HL-60 (cell line): ENCODE measurements at regions not wholly inside any gene's neighbourhood (a gene's known extent, or its start where the extent isn't known, plus 50 kb on each side); places are given as distances from the start of the nearest gene placed in this dataset.

Experiments used
- DNase-seq, 2 experiments: peaks; one replicate each; pipeline ENCODE4 v3.0.0-alpha.2; 2010 to 2020; ENCODE audit warnings: low read depth in 1 of 2, low spot score in 1 of 2
- H3K27ac ChIP-seq: fragments of 250-450 bp; sonication (Bioruptor Pico); replicated peaks from 2 replicates; pipeline ENCODE4 v1.5.1; 2020; ENCODE audit warnings: mild to moderate bottlenecking, moderate library complexity
- H3K27me3 ChIP-seq: fragments of 250-450 bp; sonication (Bioruptor Pico); 2 replicates; pipeline ENCODE4 v1.5.1; 2021; ENCODE audit warnings: mild to moderate bottlenecking, moderate library complexity; ENCODE audit not compliant: insufficient read depth, poor library complexity, severe bottlenecking
- H3K4me3 ChIP-seq: replicated peaks from 2 replicates; pipeline ENCODE4 v1.5.1; 2011; ENCODE audit warnings: mild to moderate bottlenecking, control low read depth, low read length; ENCODE audit not compliant: insufficient read depth
- GABPA ChIP-seq: IDR thresholded peaks from 2 replicates; pipeline ENCODE4 v1.6.1; 2012; ENCODE audit warnings: low read depth
- POLR2AphosphoS5 ChIP-seq: IDR thresholded peaks from 2 replicates; pipeline ENCODE4 v1.6.1; 2012; ENCODE audit warnings: low read depth
- SPI1 ChIP-seq: IDR thresholded peaks from 2 replicates; pipeline ENCODE4 v1.6.1; 2012; ENCODE audit warnings: low read depth, mild to moderate bottlenecking, borderline replicate concordance
- TF ChIP-seq, protein P1 (sequence below): IDR thresholded peaks from 2 replicates; pipeline ENCODE4 v1.6.1; 2012; ENCODE audit warnings: low read depth; ENCODE audit not compliant: insufficient replicate concordance
- TF ChIP-seq, protein P2 (sequence below): IDR thresholded peaks from one replicate; pipeline ENCODE4 v1.5.1; 2011; ENCODE audit warnings: low read length, control low read depth, inconsistent platforms; ENCODE audit not compliant: insufficient read depth

DNA sequence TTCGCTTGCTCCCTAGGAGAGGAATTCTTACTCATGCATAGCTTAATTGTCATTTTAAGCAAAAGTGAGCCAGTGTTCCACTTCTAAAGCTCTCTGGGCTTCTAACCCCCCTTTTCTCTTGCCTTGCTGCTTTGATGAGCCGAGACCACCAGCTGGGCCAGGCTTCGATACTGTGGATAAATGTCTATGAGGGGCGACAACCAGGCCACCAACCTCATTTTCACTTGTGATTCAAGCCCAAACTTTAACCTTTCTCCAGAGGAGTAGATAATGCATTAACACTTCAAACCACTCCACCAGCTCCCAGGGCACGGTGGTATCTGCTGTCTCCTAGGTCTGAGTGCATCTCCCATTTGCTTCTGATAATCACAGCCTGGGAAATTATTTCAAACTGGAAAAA, 205.6 kb downstream of the PSAT1 start:
- H3K4me3 ChIP-seq, result no peak overlapping the region
- DNase-seq, result no peak
- TF ChIP-seq POLR2AphosphoS5 (no peak), GABPA (no peak), SPI1 (no peak)
- TF ChIP-seq, protein P1, sequence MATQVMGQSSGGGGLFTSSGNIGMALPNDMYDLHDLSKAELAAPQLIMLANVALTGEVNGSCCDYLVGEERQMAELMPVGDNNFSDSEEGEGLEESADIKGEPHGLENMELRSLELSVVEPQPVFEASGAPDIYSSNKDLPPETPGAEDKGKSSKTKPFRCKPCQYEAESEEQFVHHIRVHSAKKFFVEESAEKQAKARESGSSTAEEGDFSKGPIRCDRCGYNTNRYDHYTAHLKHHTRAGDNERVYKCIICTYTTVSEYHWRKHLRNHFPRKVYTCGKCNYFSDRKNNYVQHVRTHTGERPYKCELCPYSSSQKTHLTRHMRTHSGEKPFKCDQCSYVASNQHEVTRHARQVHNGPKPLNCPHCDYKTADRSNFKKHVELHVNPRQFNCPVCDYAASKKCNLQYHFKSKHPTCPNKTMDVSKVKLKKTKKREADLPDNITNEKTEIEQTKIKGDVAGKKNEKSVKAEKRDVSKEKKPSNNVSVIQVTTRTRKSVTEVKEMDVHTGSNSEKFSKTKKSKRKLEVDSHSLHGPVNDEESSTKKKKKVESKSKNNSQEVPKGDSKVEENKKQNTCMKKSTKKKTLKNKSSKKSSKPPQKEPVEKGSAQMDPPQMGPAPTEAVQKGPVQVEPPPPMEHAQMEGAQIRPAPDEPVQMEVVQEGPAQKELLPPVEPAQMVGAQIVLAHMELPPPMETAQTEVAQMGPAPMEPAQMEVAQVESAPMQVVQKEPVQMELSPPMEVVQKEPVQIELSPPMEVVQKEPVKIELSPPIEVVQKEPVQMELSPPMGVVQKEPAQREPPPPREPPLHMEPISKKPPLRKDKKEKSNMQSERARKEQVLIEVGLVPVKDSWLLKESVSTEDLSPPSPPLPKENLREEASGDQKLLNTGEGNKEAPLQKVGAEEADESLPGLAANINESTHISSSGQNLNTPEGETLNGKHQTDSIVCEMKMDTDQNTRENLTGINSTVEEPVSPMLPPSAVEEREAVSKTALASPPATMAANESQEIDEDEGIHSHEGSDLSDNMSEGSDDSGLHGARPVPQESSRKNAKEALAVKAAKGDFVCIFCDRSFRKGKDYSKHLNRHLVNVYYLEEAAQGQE, result no peak
- TF ChIP-seq, protein P2, sequence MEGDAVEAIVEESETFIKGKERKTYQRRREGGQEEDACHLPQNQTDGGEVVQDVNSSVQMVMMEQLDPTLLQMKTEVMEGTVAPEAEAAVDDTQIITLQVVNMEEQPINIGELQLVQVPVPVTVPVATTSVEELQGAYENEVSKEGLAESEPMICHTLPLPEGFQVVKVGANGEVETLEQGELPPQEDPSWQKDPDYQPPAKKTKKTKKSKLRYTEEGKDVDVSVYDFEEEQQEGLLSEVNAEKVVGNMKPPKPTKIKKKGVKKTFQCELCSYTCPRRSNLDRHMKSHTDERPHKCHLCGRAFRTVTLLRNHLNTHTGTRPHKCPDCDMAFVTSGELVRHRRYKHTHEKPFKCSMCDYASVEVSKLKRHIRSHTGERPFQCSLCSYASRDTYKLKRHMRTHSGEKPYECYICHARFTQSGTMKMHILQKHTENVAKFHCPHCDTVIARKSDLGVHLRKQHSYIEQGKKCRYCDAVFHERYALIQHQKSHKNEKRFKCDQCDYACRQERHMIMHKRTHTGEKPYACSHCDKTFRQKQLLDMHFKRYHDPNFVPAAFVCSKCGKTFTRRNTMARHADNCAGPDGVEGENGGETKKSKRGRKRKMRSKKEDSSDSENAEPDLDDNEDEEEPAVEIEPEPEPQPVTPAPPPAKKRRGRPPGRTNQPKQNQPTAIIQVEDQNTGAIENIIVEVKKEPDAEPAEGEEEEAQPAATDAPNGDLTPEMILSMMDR, result no peak
- H3K27me3 ChIP-seq, result no peaks in the 10 kb centered on the region
- no peak overlapping the region for H3K27ac ChIP-seq

DNA sequence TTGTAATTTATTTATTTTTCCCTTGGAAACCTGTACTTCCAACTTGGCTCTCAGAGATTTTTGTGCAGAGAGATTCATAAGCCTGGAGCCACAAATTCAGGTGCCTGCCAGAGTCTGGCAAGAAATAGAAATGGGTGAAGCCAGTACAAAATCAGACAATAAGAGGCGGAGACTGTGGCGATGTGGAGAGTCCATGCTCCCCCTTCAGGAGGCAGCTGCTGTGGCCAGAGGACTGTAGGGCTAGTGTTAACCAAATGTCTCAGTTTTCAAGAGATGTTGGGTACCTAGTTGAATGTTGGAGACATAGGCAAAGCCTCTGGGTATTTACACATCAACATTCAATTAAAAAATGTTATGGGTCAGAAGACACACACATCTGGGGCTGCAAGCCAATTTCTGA, 208.6 kb downstream of the PSAT1 start:
- H3K27ac ChIP-seq, result no peak overlapping the region
- no peak for DNase-seq
- no peak overlapping the region for H3K4me3 ChIP-seq
- TF ChIP-seq SPI1 (no peak), POLR2AphosphoS5 (no peak)
- H3K27me3 ChIP-seq, result no peaks in the 10 kb centered on the region

DNA sequence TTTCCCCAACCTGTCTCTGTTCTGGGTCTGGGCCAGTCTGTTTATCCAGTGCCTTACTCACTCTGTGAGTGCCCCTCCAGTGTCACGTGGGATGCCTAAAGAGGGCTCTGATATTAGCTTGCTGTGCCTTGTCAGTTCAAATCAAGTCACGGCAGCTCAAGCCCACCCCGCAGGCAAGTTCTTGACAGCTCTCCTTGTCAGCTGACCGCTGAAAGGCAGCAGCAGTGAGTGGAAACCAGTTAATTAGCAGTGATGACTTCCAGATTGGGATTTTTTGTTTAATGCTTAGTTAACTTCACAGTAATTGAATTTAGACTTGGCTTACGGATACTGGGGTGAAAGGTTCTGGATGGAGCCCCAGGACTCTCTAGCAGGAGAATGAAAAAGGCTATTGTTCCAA, 210.1 kb downstream of the PSAT1 start:
- Histone ChIP-seq H3K27ac (no peak overlapping the region), H3K4me3 (no peak overlapping the region), H3K27me3 (no peaks in the 10 kb centered on the region)
- DNase-seq, result no peak
- TF ChIP-seq SPI1 (no peak), POLR2AphosphoS5 (no peak), GABPA (no peak)
- TF ChIP-seq, protein P1, result no peak
- TF ChIP-seq, protein P2, result no peak

DNA sequence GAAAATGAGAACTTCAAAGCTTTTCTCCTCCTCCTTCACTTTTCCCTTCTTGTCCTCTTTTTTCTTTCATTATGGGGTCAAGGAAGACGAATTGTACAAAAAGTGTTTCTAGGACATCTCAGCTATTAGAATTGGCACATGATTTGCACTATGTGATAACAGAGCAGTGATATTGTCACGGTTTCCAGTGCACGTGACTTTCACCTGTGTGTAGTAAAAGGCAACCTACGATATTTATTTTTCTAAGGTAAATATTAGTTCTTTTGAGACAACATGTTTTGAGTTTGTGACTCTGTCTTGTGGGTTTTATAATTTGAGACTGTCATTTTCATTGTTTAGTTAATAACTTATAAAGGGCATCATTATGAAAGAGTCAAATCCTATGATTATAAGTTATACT, 213.1 kb downstream of the PSAT1 start:
- Histone ChIP-seq H3K27ac (no peak overlapping the region), H3K4me3 (no peak overlapping the region), H3K27me3 (no peaks in the 10 kb centered on the region)
- TF ChIP-seq GABPA (no peak), POLR2AphosphoS5 (no peak), SPI1 (no peak)
- TF ChIP-seq, protein P2, result no peak
- TF ChIP-seq, protein P1, result no peak
- DNase-seq, result no peak
